Keratinocyte (primary cell): ENCODE measurements at regions not wholly inside any gene's neighbourhood (a gene's known extent, or its start where the extent isn't known, plus 50 kb on each side); places are given as distances from the start of the nearest gene placed in this dataset.

Experiments used
- DNase-seq: peaks from one replicate; pipeline ENCODE4 v3.0.0-alpha.2; 2011; ENCODE audit warnings: low read depth, missing footprints, low spot score
- FAIRE-seq: peaks from 2 replicates; lab custom pipeline; 2011; peaks lifted over from hg19 to GRCh38; lab: Jason Lieb, UNC
- H2AFZ ChIP-seq: 2 replicates; pipeline ENCODE4 v1.6.0; 2012; ENCODE audit warnings: low read length, control low read depth, inconsistent platforms; ENCODE audit not compliant: control insufficient read depth
- H3K27ac ChIP-seq: 2 replicates; pipeline ENCODE4 v1.5.1; 2011; ENCODE audit warnings: low read length; ENCODE audit not compliant: control insufficient read depth, insufficient read depth
- H3K27me3 ChIP-seq: 3 replicates; pipeline ENCODE4 v1.6.0; 2011; ENCODE audit warnings: low read length; ENCODE audit not compliant: control insufficient read depth, insufficient read depth; ENCODE audit errors: extremely low read depth
- H3K36me3 ChIP-seq, 2 experiments: 2 replicates in 1 of 2; 3 replicates in 1 of 2; pipeline ENCODE4 v1.5.1; 2011; ENCODE audit warnings: low read length in 2 of 2, mild to moderate bottlenecking in 1 of 2; ENCODE audit not compliant: control insufficient read depth in 2 of 2, insufficient read depth in 2 of 2; ENCODE audit errors: extremely low read depth in 1 of 2
- H3K4me1 ChIP-seq: 3 replicates; pipeline ENCODE4 v1.5.1; 2011; ENCODE audit warnings: low read length; ENCODE audit not compliant: control insufficient read depth, insufficient read depth; ENCODE audit errors: extremely low read depth
- H3K4me2 ChIP-seq: 3 replicates; pipeline ENCODE4 v1.6.0; 2011; ENCODE audit warnings: low read depth, low read length; ENCODE audit not compliant: control insufficient read depth, insufficient read depth; ENCODE audit errors: extremely low read depth
- H3K4me3 ChIP-seq, 3 experiments: fragments of 200-600 bp in 1 of 3; sonication (generic) in 1 of 3; 2 replicates in 2 of 3; 3 replicates in 1 of 3; pipeline ENCODE4 v1.5.1; 2011 to 2016; ENCODE audit warnings: low read length in 3 of 3, mild to moderate bottlenecking in 3 of 3, control low read depth in 2 of 3, inconsistent platforms in 1 of 3, low read depth in 1 of 3, mixed read lengths in 1 of 3, mixed run types in 1 of 3, moderate library complexity in 1 of 3; ENCODE audit not compliant: control insufficient read depth in 2 of 3, insufficient read depth in 2 of 3; ENCODE audit errors: extremely low read depth in 1 of 3
- H3K79me2 ChIP-seq: 2 replicates; pipeline ENCODE4 v1.6.0; 2012; ENCODE audit warnings: low read length; ENCODE audit not compliant: control insufficient read depth, insufficient read depth
- H3K9ac ChIP-seq: 3 replicates; pipeline ENCODE4 v1.6.0; 2011; ENCODE audit warnings: low read length; ENCODE audit not compliant: control insufficient read depth, insufficient read depth; ENCODE audit errors: extremely low read depth
- H3K9me1 ChIP-seq: 3 replicates; pipeline ENCODE4 v1.6.0; 2011; ENCODE audit warnings: low read length; ENCODE audit not compliant: control insufficient read depth, insufficient read depth; ENCODE audit errors: extremely low read depth
- H3K9me3 ChIP-seq: 2 replicates; pipeline ENCODE4 v1.5.1; 2012; ENCODE audit warnings: low read depth, low read length; ENCODE audit not compliant: control insufficient read depth
- H4K20me1 ChIP-seq: 3 replicates; pipeline ENCODE4 v1.6.0; 2011; ENCODE audit warnings: low read length; ENCODE audit not compliant: control insufficient read depth, insufficient read depth; ENCODE audit errors: extremely low read depth
- EZH2 ChIP-seq: IDR thresholded peaks from one replicate; pipeline ENCODE4 v1.6.1; 2012; ENCODE audit warnings: inconsistent platforms, mild to moderate bottlenecking, low read length, moderate library complexity
- dilution Hi-C: fragments of 300-500 bp; cut with MboI; formaldehyde crosslinking; loops from one replicate; pipeline ENCODE4 v1.7.0; 2020; ENCODE audit warnings: low sequenced_read_pairs; ENCODE audit not compliant: extremely low pct_ligation_motif_present
- TF ChIP-seq, protein P1 (sequence below), 3 experiments: IDR thresholded peaks in 1 of 3; conservative IDR thresholded peaks in 1 of 3; optimal IDR thresholded peaks in 1 of 3; 2 replicates in 2 of 3; 3 replicates in 1 of 3; pipeline versions ENCODE3 to v1.5.1; 2011; ENCODE audit warnings: low read length in 3 of 3, mild to moderate bottlenecking in 3 of 3, moderate library complexity in 2 of 3, control low read depth in 1 of 3, inconsistent platforms in 1 of 3; ENCODE audit not compliant: insufficient read depth in 2 of 3; ENCODE audit errors: extremely low read depth in 1 of 3

DNA sequence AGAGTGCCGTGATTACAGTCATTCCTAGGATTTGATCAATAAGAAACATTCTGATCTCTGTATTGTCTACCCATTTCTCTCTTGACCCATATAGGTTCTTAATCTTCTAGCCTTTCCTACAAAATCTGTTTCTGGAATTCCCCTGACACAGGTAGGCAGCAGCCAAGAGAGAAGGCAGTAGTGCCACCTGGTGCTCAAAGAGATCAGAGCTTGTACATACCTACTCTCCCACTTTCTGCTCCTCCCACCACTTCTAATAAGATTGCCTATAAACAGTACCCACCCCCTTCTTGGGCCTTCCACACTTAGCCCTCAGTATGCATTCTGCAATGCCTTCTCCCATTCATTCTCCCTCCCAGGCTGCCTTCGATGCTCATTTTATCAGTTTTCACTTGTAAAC lies 117.4 kb upstream of the RORB start:
- dilution Hi-C loops: no loop called here
- no peak overlapping the region for H3K4me2 ChIP-seq
- no peaks in the 10 kb centered on the region for H3K27me3 ChIP-seq
- H3K36me3 ChIP-seq: no peaks in the 10 kb centered on the region
- H4K20me1 ChIP-seq: no peaks in the 10 kb centered on the region
- no peaks in the 10 kb centered on the region for H3K9me3 ChIP-seq
- peak; percentile 5 for DNase-seq
- H3K9me1 ChIP-seq: no peaks in the 10 kb centered on the region
- TF ChIP-seq EZH2: no peak
- TF ChIP-seq, protein P1, sequence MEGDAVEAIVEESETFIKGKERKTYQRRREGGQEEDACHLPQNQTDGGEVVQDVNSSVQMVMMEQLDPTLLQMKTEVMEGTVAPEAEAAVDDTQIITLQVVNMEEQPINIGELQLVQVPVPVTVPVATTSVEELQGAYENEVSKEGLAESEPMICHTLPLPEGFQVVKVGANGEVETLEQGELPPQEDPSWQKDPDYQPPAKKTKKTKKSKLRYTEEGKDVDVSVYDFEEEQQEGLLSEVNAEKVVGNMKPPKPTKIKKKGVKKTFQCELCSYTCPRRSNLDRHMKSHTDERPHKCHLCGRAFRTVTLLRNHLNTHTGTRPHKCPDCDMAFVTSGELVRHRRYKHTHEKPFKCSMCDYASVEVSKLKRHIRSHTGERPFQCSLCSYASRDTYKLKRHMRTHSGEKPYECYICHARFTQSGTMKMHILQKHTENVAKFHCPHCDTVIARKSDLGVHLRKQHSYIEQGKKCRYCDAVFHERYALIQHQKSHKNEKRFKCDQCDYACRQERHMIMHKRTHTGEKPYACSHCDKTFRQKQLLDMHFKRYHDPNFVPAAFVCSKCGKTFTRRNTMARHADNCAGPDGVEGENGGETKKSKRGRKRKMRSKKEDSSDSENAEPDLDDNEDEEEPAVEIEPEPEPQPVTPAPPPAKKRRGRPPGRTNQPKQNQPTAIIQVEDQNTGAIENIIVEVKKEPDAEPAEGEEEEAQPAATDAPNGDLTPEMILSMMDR (optimal IDR thresholded peaks at IDR 0.05 in 1 of 3, IDR thresholded peaks at IDR 0.05 in 1 of 3, conservative IDR thresholded peaks at IDR 0.05 in 1 of 3; ENCODE audit: extremely low read depth in 1 of 3, insufficient read depth in 2 of 3, low read length in 3 of 3): peak; percentile 55 to 74 (median 72)
- no peak overlapping the region for H3K9ac ChIP-seq
- no peak overlapping the region for H2AFZ ChIP-seq
- H3K4me1 ChIP-seq: no peaks in the 10 kb centered on the region
- FAIRE-seq: peak; percentile 56
- H3K27ac ChIP-seq: no peak overlapping the region
- no peaks in the 10 kb centered on the region for H3K79me2 ChIP-seq
- H3K4me3 ChIP-seq: no peak overlapping the region

- no peak for DNase-seq
Observed at GRCh38 chr9:74391816-74392215, 105.3 kb upstream of the RORB start.

More at GRCh38 chr9:74391816-74392215, 105.3 kb upstream of the RORB start:
- Histone ChIP-seq H3K36me3 (no peaks in the 10 kb centered on the region), H3K9me1 (no peaks in the 10 kb centered on the region), H3K27me3 (peaks cover 4% of the 10 kb centered on the region), H2AFZ (no peak overlapping the region), H3K27ac (no peak overlapping the region), H3K4me3 (no peak overlapping the region), H3K4me1 (no peaks in the 10 kb centered on the region), H3K9me3 (no peaks in the 10 kb centered on the region), H3K79me2 (no peaks in the 10 kb centered on the region), H4K20me1 (no peaks in the 10 kb centered on the region), H3K9ac (no peak overlapping the region), H3K4me2 (no peak overlapping the region)
- TF ChIP-seq, protein P1 (optimal IDR thresholded peaks at IDR 0.05 in 1 of 3, IDR thresholded peaks at IDR 0.05 in 1 of 3, conservative IDR thresholded peaks at IDR 0.05 in 1 of 3; ENCODE audit: extremely low read depth in 1 of 3, insufficient read depth in 2 of 3, low read length in 3 of 3): no peak
- TF ChIP-seq EZH2: no peak
- FAIRE-seq: no peak
- dilution Hi-C loops: no loop called here
